Neural progenitor cell (in vitro differentiated cells): ENCODE measurements at regions not wholly inside any gene's neighbourhood (a gene's known extent, or its start where the extent isn't known, plus 50 kb on each side); places are given as distances from the start of the nearest gene placed in this dataset.

ENCODE experiments used
- CTCF ChIP-seq: fragments of 200-600 bp; sonication (generic); IDR thresholded peaks from 2 replicates; pipeline ENCODE4 v1.5.1; 2017; ENCODE audit warnings: antibody characterized with exemption, mild to moderate bottlenecking
- EZH2phosphoT487 ChIP-seq: fragments of 200-600 bp; sonication (generic); IDR thresholded peaks from 2 replicates; pipeline ENCODE4 v1.6.1; 2017; ENCODE audit warnings: antibody characterized with exemption

- TF ChIP-seq CTCF: no peak
- TF ChIP-seq EZH2phosphoT487: no peak
These were observed 413.8 kb downstream of the RAPGEF2 start for GRCh38 chr4:159516556-159517140.
